Uterus (tissue), 3 donors: ENCODE measurements at regions not wholly inside any gene's neighbourhood (a gene's known extent, or its start where the extent isn't known, plus 50 kb on each side); places are given as distances from the start of the nearest gene placed in this dataset. TPM values are rescaled to one million over a fixed set of nuclear protein-coding genes. Genes with fewer than 3 reads are reported as not detected.

Experiments
- DNase-seq, 2 donors: peaks; one replicate each; pipeline ENCODE4 v3.0.0-alpha.2; 2019 to 2020
- H3K27ac ChIP-seq, 2 donors: fragments of 200-600 bp; sonication (generic); 1 replicate in 1 of 2; 2 replicates in 1 of 2; pipeline ENCODE4 v1.5.1; 2016 to 2018
- H3K27me3 ChIP-seq, 2 donors: fragments of 200-600 bp; sonication (generic); one replicate each; pipeline ENCODE4 v1.5.1; 2018 to 2019; ENCODE audit warnings: control low read depth in 1 of 2
- H3K36me3 ChIP-seq, 2 donors: fragments of 200-600 bp; sonication (generic); one replicate each; pipeline ENCODE4 v1.5.1; 2019; ENCODE audit warnings: control low read depth in 1 of 2
- H3K4me1 ChIP-seq, 2 donors: fragments of 200-600 bp; sonication (generic); one replicate each; pipeline ENCODE4 v1.5.1; 2018 to 2019; ENCODE audit warnings: control low read depth in 1 of 2
- H3K4me3 ChIP-seq, 2 donors: fragments of 200-600 bp; sonication (generic); 1 replicate in 1 of 2; 2 replicates in 1 of 2; pipeline ENCODE4 v1.5.1; 2018 to 2019; ENCODE audit warnings: mild to moderate bottlenecking in 1 of 2
- H3K9me3 ChIP-seq, 2 donors: fragments of 200-600 bp; sonication (generic); one replicate each; pipeline ENCODE4 v1.5.1; 2019; ENCODE audit warnings: control low read depth in 1 of 2
- CTCF ChIP-seq, 4 experiments: fragments of 200-600 bp in 2 of 4; fragments of 450-650 bp in 2 of 4; sonication (generic) in 2 of 4; IDR thresholded peaks; one replicate each; pipeline ENCODE4 v1.5.1; 2016 to 2019; ENCODE audit warnings: antibody characterized with exemption in 4 of 4, mild to moderate bottlenecking in 2 of 4, moderate library complexity in 1 of 4
- POLR2A ChIP-seq, 2 donors: fragments of 450-650 bp; IDR thresholded peaks; one replicate each; pipeline ENCODE4 v1.6.1; 2016; ENCODE audit warnings: antibody characterized with exemption in 2 of 2, mild to moderate bottlenecking in 1 of 2, moderate library complexity in 1 of 2
- intact Hi-C: fragments of 100-400 bp; cut with DNase I; formaldehyde crosslinking; loops from one replicate; pipeline ENCODE4 v1.15.1; 2023; ENCODE audit warnings: low total_unique reads
- small RNA-seq: library from RNA; depleted of rRNA; stranded (forward); fragments of <200 nt; gene quantifications from one replicate; pipeline ENCODE3, GENCODE V24; 2016
- donor health status: DM: yes; HTN: yes; CAD: no.

- DNase-seq: no peak
- H3K4me1 ChIP-seq: no peaks in the 10 kb centered on the region
- H3K4me3 ChIP-seq: no peak overlapping the region
- H3K9me3 ChIP-seq: no peaks in the 10 kb centered on the region
- H3K36me3 ChIP-seq: no peaks in the 10 kb centered on the region
- H3K27ac ChIP-seq: no peak overlapping the region
- intact Hi-C loops: no loop called here
- no peak for TF ChIP-seq CTCF (IDR thresholded peaks at IDR 0.05)
- TF ChIP-seq POLR2A (IDR thresholded peaks at IDR 0.05): no peak
- H3K27me3 ChIP-seq: no peaks in the 10 kb centered on the region
These were observed 56.9 kb upstream of the CADM1 start for GRCh38 chr11:115561116-115561515.

GRCh38 chr11:115558635-115559034 is 54.4 kb upstream of the CADM1 start:
- H3K4me3 ChIP-seq: no peak overlapping the region
- no peak overlapping the region for H3K27ac ChIP-seq
- intact Hi-C loops: no loop called here
- no peaks in the 10 kb centered on the region for H3K27me3 ChIP-seq
- H3K9me3 ChIP-seq: no peaks in the 10 kb centered on the region
- DNase-seq: no peak
- H3K36me3 ChIP-seq: no peaks in the 10 kb centered on the region
- TF ChIP-seq CTCF (IDR thresholded peaks at IDR 0.05) (no peak), POLR2A (IDR thresholded peaks at IDR 0.05) (no peak)
- no peaks in the 10 kb centered on the region for H3K4me1 ChIP-seq

GRCh38 chr11:115557681-115558080 is 53.5 kb upstream of the CADM1 start:
- Histone ChIP-seq H3K27me3 (no peaks in the 10 kb centered on the region), H3K27ac (no peak overlapping the region), H3K4me1 (no peaks in the 10 kb centered on the region), H3K9me3 (no peaks in the 10 kb centered on the region), H3K4me3 (no peak overlapping the region), H3K36me3 (no peaks in the 10 kb centered on the region)
- intact Hi-C loops: no loop called here
- no peak for DNase-seq
- no peak for TF ChIP-seq CTCF (IDR thresholded peaks at IDR 0.05)
- no peak for TF ChIP-seq POLR2A (IDR thresholded peaks at IDR 0.05)

GRCh38 chr11:115556984-115557383 is 52.8 kb upstream of the CADM1 start:
- intact Hi-C loops: no loop called here
- DNase-seq: no peak
- Histone ChIP-seq H3K4me3 (no peak overlapping the region), H3K36me3 (no peaks in the 10 kb centered on the region), H3K27me3 (no peaks in the 10 kb centered on the region), H3K4me1 (no peaks in the 10 kb centered on the region), H3K27ac (no peak overlapping the region), H3K9me3 (no peaks in the 10 kb centered on the region)
- TF ChIP-seq POLR2A (IDR thresholded peaks at IDR 0.05): no peak
- TF ChIP-seq CTCF (IDR thresholded peaks at IDR 0.05): no peak

GRCh38 chr11:115555336-115556090 is 51.3 kb upstream of the CADM1 start:
- Histone ChIP-seq H3K36me3 (no peaks in the 10 kb centered on the region), H3K9me3 (no peaks in the 10 kb centered on the region), H3K27ac (no peak overlapping the region), H3K27me3 (no peaks in the 10 kb centered on the region), H3K4me1 (no peaks in the 10 kb centered on the region), H3K4me3 (no peak overlapping the region)
- intact Hi-C loops: no loop called here
- no peak for DNase-seq
- TF ChIP-seq CTCF (IDR thresholded peaks at IDR 0.05) (no peak), POLR2A (IDR thresholded peaks at IDR 0.05) (no peak)

Small RNA genes in the stretch of these regions (small RNA-seq; reads per million reads assigned to genes)
- gene AP000770.2: not detected
- not detected for gene RF01210
- gene RPL12P46: not detected
